ENCODE measurements at regions not wholly inside any gene's neighbourhood (a gene's known extent, or its start where the extent isn't known, plus 50 kb on each side); places are given as distances from the start of the nearest gene placed in this dataset.
"Not testable (repeated sequence)": the region's sequence is repeated elsewhere in the genome, so short reads cannot be mapped to it uniquely, and the experiment has no call there.

GRCh38 chr3:194054961-194055360 lies 81.0 kb upstream of the HES1 start:
- DNase-seq (ENCODE audit: low read depth in 4 of 4, low spot score in 2 of 4), result no peak

GRCh38 chr3:194056323-194056722 lies 79.6 kb upstream of the HES1 start:
- not testable (repeated sequence) for DNase-seq (ENCODE audit: low read depth in 4 of 4, low spot score in 2 of 4)

- no peak for DNase-seq (ENCODE audit: low read depth in 4 of 4, low spot score in 2 of 4)
These were observed 79.1 kb upstream of the HES1 start for GRCh38 chr3:194056731-194057415.

- no peak for DNase-seq (ENCODE audit: low read depth in 4 of 4, low spot score in 2 of 4)
These were observed 78.3 kb upstream of the HES1 start for GRCh38 chr3:194057570-194058188.

GRCh38 chr3:194058189-194058571 lies 77.8 kb upstream of the HES1 start:
- DNase-seq (ENCODE audit: low read depth in 4 of 4, low spot score in 2 of 4), result no peak

- no peak for DNase-seq (ENCODE audit: low read depth in 4 of 4, low spot score in 2 of 4)
These were observed 77.2 kb upstream of the HES1 start for GRCh38 chr3:194058753-194059152.

- no peak for DNase-seq (ENCODE audit: low read depth in 4 of 4, low spot score in 2 of 4)
These were observed 74.4 kb upstream of the HES1 start for GRCh38 chr3:194061421-194062030.

- no peak for DNase-seq (ENCODE audit: low read depth in 4 of 4, low spot score in 2 of 4)
These were observed 73.1 kb upstream of the HES1 start for GRCh38 chr3:194062830-194063229.

GRCh38 chr3:194064380-194065332 lies 71.3 kb upstream of the HES1 start:
- DNase-seq (ENCODE audit: low read depth in 4 of 4, low spot score in 2 of 4), result no peak

GRCh38 chr3:194067327-194067726 lies 68.6 kb upstream of the HES1 start:
- DNase-seq (ENCODE audit: low read depth in 4 of 4, low spot score in 2 of 4), result not testable (repeated sequence)

GRCh38 chr3:194067949-194068362 lies 68.0 kb upstream of the HES1 start:
- DNase-seq (ENCODE audit: low read depth in 4 of 4, low spot score in 2 of 4), result no peak

GRCh38 chr3:194069421-194070219 lies 66.3 kb upstream of the HES1 start:
- no peak for DNase-seq (ENCODE audit: low read depth in 4 of 4, low spot score in 2 of 4)

GRCh38 chr3:194070220-194070633 lies 65.7 kb upstream of the HES1 start:
- DNase-seq (ENCODE audit: low read depth in 4 of 4, low spot score in 2 of 4), result no peak

- DNase-seq (ENCODE audit: low read depth in 4 of 4, low spot score in 2 of 4), result peak in 2 of 4 donors; percentile 56 to 78
These were observed 65.1 kb upstream of the HES1 start for GRCh38 chr3:194070634-194071409.

GRCh38 chr3:194072097-194072428 lies 63.9 kb upstream of the HES1 start:
- no peak for DNase-seq (ENCODE audit: low read depth in 4 of 4, low spot score in 2 of 4)

- no peak for DNase-seq (ENCODE audit: low read depth in 4 of 4, low spot score in 2 of 4)
These were observed 63.2 kb upstream of the HES1 start for GRCh38 chr3:194072691-194073279.

- no peak for DNase-seq (ENCODE audit: low read depth in 4 of 4, low spot score in 2 of 4)
These were observed 62.0 kb upstream of the HES1 start for GRCh38 chr3:194073926-194074325.

GRCh38 chr3:194075088-194075615 lies 60.8 kb upstream of the HES1 start:
- DNase-seq (ENCODE audit: low read depth in 4 of 4, low spot score in 2 of 4), result no peak

All from left renal cortex interstitium (tissue), 4 donors.